GM23248 (cell line): ENCODE measurements at regions not wholly inside any gene's neighbourhood (a gene's known extent, or its start where the extent isn't known, plus 50 kb on each side); places are given as distances from the start of the nearest gene placed in this dataset.
"Not testable (repeated sequence)": the region's sequence is repeated elsewhere in the genome, so short reads cannot be mapped to it uniquely, and the experiment has no call there.

ENCODE experiments used
- DNase-seq: peaks from one replicate; pipeline ENCODE4 v3.0.0-alpha.2; 2015
- H2AFZ ChIP-seq: fragments of 200-600 bp; sonication (generic); 2 replicates; pipeline ENCODE4 v1.6.1; 2016; ENCODE audit warnings: antibody characterized with exemption
- H3F3A ChIP-seq: fragments of 200-600 bp; sonication (generic); 2 replicates; pipeline ENCODE4 v1.6.1; 2016; ENCODE audit warnings: mild to moderate bottlenecking, antibody characterized with exemption, mixed run types; ENCODE audit not compliant: insufficient read depth
- H3K27ac ChIP-seq: fragments of 200-600 bp; sonication (generic); 2 replicates; pipeline ENCODE4 v1.5.1; 2016; ENCODE audit warnings: mild to moderate bottlenecking
- H3K27me3 ChIP-seq: fragments of 200-600 bp; sonication (generic); replicated peaks from 2 replicates; pipeline ENCODE4 v1.6.1; 2016; ENCODE audit warnings: mild to moderate bottlenecking; ENCODE audit not compliant: insufficient read depth
- H3K36me3 ChIP-seq: fragments of 200-600 bp; sonication (generic); 2 replicates; pipeline ENCODE4 v1.6.1; 2016; ENCODE audit warnings: low read depth, mild to moderate bottlenecking
- H3K4me1 ChIP-seq: fragments of 200-600 bp; sonication (generic); 2 replicates; pipeline ENCODE4 v1.6.1; 2016; ENCODE audit warnings: mild to moderate bottlenecking; ENCODE audit not compliant: insufficient read depth
- H3K4me2 ChIP-seq: fragments of 200-600 bp; sonication (generic); one replicate; pipeline ENCODE4 v1.6.1; 2016; ENCODE audit warnings: mild to moderate bottlenecking; ENCODE audit not compliant: unreplicated experiment
- H3K4me3 ChIP-seq: fragments of 200-600 bp; sonication (generic); 2 replicates; pipeline ENCODE4 v1.5.1; 2016; ENCODE audit warnings: mild to moderate bottlenecking
- H3K79me2 ChIP-seq: fragments of 200-600 bp; sonication (generic); 2 replicates; pipeline ENCODE4 v1.6.1; 2016; ENCODE audit warnings: mild to moderate bottlenecking; ENCODE audit not compliant: insufficient read depth
- H3K9ac ChIP-seq: fragments of 200-600 bp; sonication (generic); 2 replicates; pipeline ENCODE4 v1.6.1; 2016; ENCODE audit warnings: mild to moderate bottlenecking
- H3K9me2 ChIP-seq: fragments of 200-600 bp; sonication (generic); 2 replicates; pipeline ENCODE4 v1.6.1; 2016; ENCODE audit warnings: mixed run types, mild to moderate bottlenecking, moderate library complexity; ENCODE audit not compliant: insufficient read depth
- H3K9me3 ChIP-seq: fragments of 200-600 bp; sonication (generic); one replicate; pipeline ENCODE4 v1.6.1; 2017; ENCODE audit warnings: low read depth
- H4K20me1 ChIP-seq: fragments of 200-600 bp; sonication (generic); 2 replicates; pipeline ENCODE4 v1.6.0; 2016; ENCODE audit not compliant: insufficient read depth
- EZH2 ChIP-seq: fragments of 200-600 bp; sonication (generic); IDR thresholded peaks from 2 replicates; pipeline ENCODE4 v1.6.1; 2018; ENCODE audit warnings: antibody characterized with exemption, mild to moderate bottlenecking; ENCODE audit not compliant: insufficient read depth, poor library complexity, severe bottlenecking
- EZH2phosphoT487 ChIP-seq: fragments of 200-600 bp; sonication (generic); IDR thresholded peaks from 2 replicates; pipeline ENCODE4 v1.6.1; 2018; ENCODE audit warnings: antibody characterized with exemption, moderate library complexity, mild to moderate bottlenecking, low read depth; ENCODE audit not compliant: insufficient read depth
- WGBS, 2 experiments: methylation state at CpG; one replicate each; pipeline ENCODE4 v1.1.6; 2015 to 2017; ENCODE audit warnings: low lambda C conversion rate in 2 of 2, low coverage in 1 of 2; ENCODE audit errors: missing lambda C conversion rate in 2 of 2; 5-methylcytosine and 5-hydroxymethylcytosine counted together
- in situ Hi-C: fragments of 300-500 bp; cut with MboI; formaldehyde crosslinking; loops from 2 replicates; pipeline ENCODE4 v1.15.0; 2020

DNA sequence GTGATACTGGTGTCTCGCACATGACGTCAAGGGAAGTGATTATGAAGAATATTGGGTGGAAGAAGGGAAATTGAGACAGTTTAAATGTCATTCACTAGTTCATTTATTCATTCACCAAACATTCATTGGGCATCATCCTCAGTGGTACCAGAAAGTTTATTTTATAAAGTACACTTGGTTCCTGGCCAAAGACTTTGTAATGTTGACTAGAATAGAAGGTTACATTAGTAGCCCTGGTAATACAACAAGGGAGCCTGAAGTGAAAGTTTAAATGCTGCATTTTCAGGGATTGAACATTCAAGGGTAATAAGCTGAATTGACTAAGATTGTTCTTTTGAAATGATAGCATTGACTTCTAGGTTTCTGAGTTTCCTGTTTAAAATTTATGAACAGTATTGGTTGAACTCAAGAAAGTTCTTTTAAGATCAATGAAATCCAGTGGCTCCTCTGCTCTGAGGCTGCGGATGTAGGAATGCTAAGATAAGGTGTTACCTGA lies 236.8 kb upstream of the BTG1 start:
- WGBS, 2 experiments: 88 to 90% methylated on average over 3 of the region's 3 CpGs
- Histone ChIP-seq H3K9me3 (no peaks in the 10 kb centered on the region), H3K36me3 (no peaks in the 10 kb centered on the region), H3F3A (no peaks in the 10 kb centered on the region), H2AFZ (no peak overlapping the region), H3K4me2 (no peak overlapping the region), H3K9me2 (no peaks in the 10 kb centered on the region), H3K4me1 (no peaks in the 10 kb centered on the region), H4K20me1 (no peaks in the 10 kb centered on the region), H3K9ac (no peak overlapping the region), H3K4me3 (no peak overlapping the region), H3K27me3 (no peaks in the 10 kb centered on the region), H3K27ac (no peak overlapping the region), H3K79me2 (no peaks in the 10 kb centered on the region)
- in situ Hi-C loops: no loop called here
- TF ChIP-seq EZH2phosphoT487 (no peak), EZH2 (no peak)
- DNase-seq: no peak

DNA sequence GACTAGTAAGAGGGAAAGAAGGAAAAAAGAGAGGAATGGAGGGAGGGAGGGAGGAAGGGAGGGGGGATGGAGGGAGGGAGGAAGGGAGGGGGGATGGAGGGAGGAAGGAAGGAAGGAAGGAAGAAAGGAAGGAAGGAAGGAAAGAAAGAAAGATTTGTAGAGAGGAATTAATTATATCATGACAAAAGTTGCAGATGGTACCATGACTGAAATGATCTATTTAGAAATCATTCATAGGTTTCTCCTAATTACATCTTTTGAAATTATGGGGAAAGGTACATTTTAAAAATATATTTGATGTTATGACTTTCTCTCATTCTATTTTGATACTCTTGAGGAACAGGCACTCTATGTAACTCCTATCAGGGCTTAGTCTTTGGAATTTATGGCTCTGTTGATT lies 236.2 kb upstream of the BTG1 start:
- no peaks in the 10 kb centered on the region for H3K27me3 ChIP-seq
- H3F3A ChIP-seq: no peaks in the 10 kb centered on the region
- no peak overlapping the region for H3K27ac ChIP-seq
- H3K4me3 ChIP-seq: no peak overlapping the region
- no peaks in the 10 kb centered on the region for H3K9me2 ChIP-seq
- no peaks in the 10 kb centered on the region for H3K4me1 ChIP-seq
- DNase-seq: no peak
- no peaks in the 10 kb centered on the region for H3K36me3 ChIP-seq
- H3K9me3 ChIP-seq: no peaks in the 10 kb centered on the region
- no peak overlapping the region for H2AFZ ChIP-seq
- in situ Hi-C loops: no loop called here
- H3K79me2 ChIP-seq: no peaks in the 10 kb centered on the region
- H3K9ac ChIP-seq: no peak overlapping the region
- no peak overlapping the region for H3K4me2 ChIP-seq
- H4K20me1 ChIP-seq: no peaks in the 10 kb centered on the region
- TF ChIP-seq EZH2phosphoT487: no peak
- TF ChIP-seq EZH2: no peak

DNA sequence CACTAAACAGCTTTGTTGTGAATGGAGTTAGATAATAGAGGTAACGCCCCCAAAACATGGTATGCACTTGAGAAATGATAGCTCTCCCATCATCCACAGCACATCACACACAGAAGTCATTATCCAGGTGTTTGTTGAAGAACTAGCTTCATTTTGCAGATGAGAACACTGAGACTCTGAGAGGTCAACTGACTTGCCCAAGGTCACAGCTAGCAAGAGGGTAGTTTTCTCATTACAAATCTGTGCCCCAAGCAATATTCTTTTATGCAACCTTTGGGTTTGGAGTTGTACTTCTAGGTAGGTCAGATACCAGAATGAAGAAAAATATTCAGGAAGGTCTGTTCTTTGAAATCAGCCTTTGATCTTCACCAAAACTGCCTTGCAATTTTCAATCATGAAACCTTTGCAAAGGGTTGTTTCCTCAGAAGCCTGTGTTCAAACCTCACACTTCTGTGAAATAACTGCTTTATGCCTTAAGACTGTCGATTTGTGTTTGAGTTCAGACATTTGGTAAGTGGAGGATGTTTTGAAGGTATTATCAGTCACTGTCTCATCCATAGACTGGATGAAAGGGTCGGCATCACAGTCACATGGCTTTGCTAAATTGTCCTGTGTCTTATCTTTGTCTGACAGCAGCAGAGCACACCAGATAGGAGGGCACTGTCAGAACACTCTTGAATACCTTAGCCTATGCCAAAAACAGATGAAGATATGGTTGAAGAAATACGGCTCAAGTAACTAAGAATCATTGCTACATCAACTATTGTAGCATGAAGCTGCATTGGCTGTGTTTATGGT lies 233.2 kb upstream of the BTG1 start:
- Histone ChIP-seq H3K79me2 (no peaks in the 10 kb centered on the region), H3K9ac (no peak overlapping the region), H3K4me3 (no peak overlapping the region), H4K20me1 (no peaks in the 10 kb centered on the region), H3K4me2 (no peak overlapping the region), H3K27me3 (no peaks in the 10 kb centered on the region), H3F3A (no peaks in the 10 kb centered on the region), H3K36me3 (no peaks in the 10 kb centered on the region), H3K4me1 (no peaks in the 10 kb centered on the region), H2AFZ (no peak overlapping the region), H3K9me3 (no peaks in the 10 kb centered on the region), H3K27ac (no peak overlapping the region), H3K9me2 (no peaks in the 10 kb centered on the region)
- WGBS, 2 experiments: 48 to 56% methylated on average over 4 of the region's 4 CpGs
- in situ Hi-C loops: no loop called here
- no peak for TF ChIP-seq EZH2
- DNase-seq: no peak

DNA sequence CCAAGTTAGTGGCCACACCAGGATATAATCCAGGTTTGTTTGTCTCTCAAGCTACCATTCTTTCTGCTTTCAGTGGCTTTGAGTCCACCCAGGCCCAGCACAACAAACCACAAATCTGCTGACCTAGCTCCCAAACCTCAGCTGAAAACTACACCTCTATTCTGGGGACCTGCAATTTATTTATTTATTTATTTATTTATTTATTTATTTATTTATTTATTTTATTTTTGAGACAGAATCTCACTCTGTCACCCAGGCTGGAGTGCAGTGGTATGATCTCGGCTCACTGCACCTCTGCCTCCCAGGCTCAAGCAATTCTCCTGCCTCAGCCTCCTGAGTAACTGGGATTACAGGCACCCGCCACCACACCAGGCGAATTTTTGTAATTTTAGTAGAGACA lies 229.9 kb upstream of the BTG1 start:
- 95 to 97% methylated on average over 3 of the region's 3 CpGs for WGBS, 2 experiments
- H3K27ac ChIP-seq, H3F3A ChIP-seq, H3K36me3 ChIP-seq, H3K4me3 ChIP-seq, H3K9me2 ChIP-seq, in situ Hi-C loops, H3K9me3 ChIP-seq, H3K4me1 ChIP-seq, H3K9ac ChIP-seq, H3K4me2 ChIP-seq, DNase-seq, H4K20me1 ChIP-seq, H2AFZ ChIP-seq, H3K27me3 ChIP-seq, H3K79me2 ChIP-seq: not testable (repeated sequence)

DNA sequence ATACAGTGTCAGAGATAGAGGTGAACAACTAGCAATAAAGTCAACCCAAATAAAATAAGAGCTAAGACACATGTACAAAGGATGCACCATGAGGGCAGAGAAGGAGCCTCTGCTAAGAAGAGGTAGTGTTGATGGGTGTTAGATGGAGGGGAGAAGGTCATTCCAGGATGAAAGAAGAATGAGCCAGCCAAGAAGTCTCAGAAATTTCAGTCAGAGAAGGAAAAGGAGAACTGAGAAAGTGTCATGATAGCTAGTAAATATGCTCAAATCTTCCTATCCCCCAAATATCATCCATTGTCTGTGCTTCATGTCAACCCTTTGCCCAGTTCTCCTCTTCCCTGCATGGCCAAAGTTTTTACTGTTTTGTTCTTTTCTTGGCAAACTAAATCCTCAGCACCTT lies 225.2 kb upstream of the BTG1 start:
- Histone ChIP-seq H3K4me2 (no peak overlapping the region), H3F3A (peaks cover 11% of the 10 kb centered on the region; the same call in 1 of the 2 replicates), H3K4me3 (no peak overlapping the region), H3K9me3 (no peaks in the 10 kb centered on the region), H3K79me2 (no peaks in the 10 kb centered on the region), H3K27ac (no peak overlapping the region), H4K20me1 (no peaks in the 10 kb centered on the region), H3K9ac (no peak overlapping the region), H3K9me2 (no peaks in the 10 kb centered on the region), H3K27me3 (no peaks in the 10 kb centered on the region), H3K4me1 (peaks cover 23% of the 10 kb centered on the region), H3K36me3 (no peaks in the 10 kb centered on the region), H2AFZ (no peak overlapping the region)
- TF ChIP-seq EZH2 (no peak), EZH2phosphoT487 (no peak)
- in situ Hi-C loops: no loop called here
- no peak for DNase-seq
